Endothelial cell of umbilical vein (primary cell): ENCODE measurements at regions not wholly inside any gene's neighbourhood (a gene's known extent, or its start where the extent isn't known, plus 50 kb on each side); places are given as distances from the start of the nearest gene placed in this dataset.

Source experiments
- BruUV-seq: library from RNA; stranded (reverse); fragments of 400-500 nt; replicated peaks from 2 replicates; lab custom pipeline; 2021; lab: Mats Ljungman, UMichigan
- CTCF ChIA-PET: fragments of 300-600, 350-600 bp; sonication (Branson Sonifier 250); formaldehyde crosslinking; loops from one replicate; lab custom pipeline; 2021; ENCODE audit warnings: antibody characterized with exemption, inconsistent platforms; lab: Charles Lee
- POLR2A ChIA-PET: fragments of 300-600, 350-600 bp; sonication (Branson Sonifier 250); formaldehyde crosslinking; loops from one replicate; lab custom pipeline; 2021; ENCODE audit warnings: antibody characterized with exemption, inconsistent platforms; lab: Charles Lee
- DNase-seq: peaks from one replicate; pipeline ENCODE4 v3.0.0-alpha.2; 2011; ENCODE audit warnings: low read depth, low spot score
- FAIRE-seq: peaks from 2 replicates; lab custom pipeline; 2011; peaks lifted over from hg19 to GRCh38; lab: Jason Lieb, UNC
- H2AFZ ChIP-seq: 2 replicates; pipeline ENCODE4 v1.6.0; 2012; ENCODE audit warnings: low read depth, low read length, control low read depth, inconsistent platforms
- H3K27ac ChIP-seq: 2 replicates; pipeline ENCODE4 v1.5.1; 2011; ENCODE audit warnings: low read depth, mild to moderate bottlenecking, control low read depth, low read length, moderate library complexity; ENCODE audit not compliant: insufficient read depth
- H3K27me3 ChIP-seq, 2 experiments: 2 replicates each; pipeline versions ENCODE4 v1.6.0 to v1.6.1; 2011; ENCODE audit warnings: low read length in 2 of 2, mixed read lengths in 1 of 2; ENCODE audit not compliant: control insufficient read depth in 2 of 2, insufficient read depth in 2 of 2
- H3K36me3 ChIP-seq, 2 experiments: 2 replicates in 1 of 2; 3 replicates in 1 of 2; pipeline ENCODE4 v1.5.1; 2011; ENCODE audit warnings: low read length in 2 of 2, mild to moderate bottlenecking in 1 of 2, moderate library complexity in 1 of 2; ENCODE audit not compliant: control insufficient read depth in 2 of 2, insufficient read depth in 2 of 2; ENCODE audit errors: extremely low read depth in 1 of 2
- H3K4me1 ChIP-seq: 3 replicates; pipeline ENCODE4 v1.5.1; 2011; ENCODE audit warnings: mild to moderate bottlenecking, low read length; ENCODE audit not compliant: control insufficient read depth, insufficient read depth; ENCODE audit errors: extremely low read depth
- H3K4me2 ChIP-seq: 2 replicates; pipeline ENCODE4 v1.6.1; 2011; ENCODE audit warnings: low read length, control low read depth, mixed read lengths; ENCODE audit not compliant: insufficient read depth
- H3K4me3 ChIP-seq, 3 experiments: fragments of 200-600 bp in 1 of 3; sonication (generic), shearing (Covaris generic) in 1 of 3; replicated peaks in 1 of 3; 2 replicates each; pipeline ENCODE4 v1.5.1; 2011 to 2016; ENCODE audit warnings: control low read depth in 3 of 3, low read length in 3 of 3, mild to moderate bottlenecking in 2 of 3, inconsistent platforms in 1 of 3, low read depth in 1 of 3, moderate library complexity in 1 of 3; ENCODE audit not compliant: insufficient read depth in 1 of 3
- H3K79me2 ChIP-seq: 2 replicates; pipeline ENCODE4 v1.6.0; 2012; ENCODE audit warnings: low read length, inconsistent platforms; ENCODE audit not compliant: control insufficient read depth, insufficient read depth
- H3K9ac ChIP-seq: replicated peaks from 2 replicates; pipeline ENCODE3; 2011; ENCODE audit warnings: low read length, control low read depth; ENCODE audit not compliant: insufficient read depth; ENCODE audit errors: extremely low read depth
- H3K9me1 ChIP-seq: replicated peaks from 3 replicates; pipeline ENCODE4 v1.6.0; 2011; ENCODE audit warnings: mild to moderate bottlenecking, low read length; ENCODE audit not compliant: control insufficient read depth, insufficient read depth; ENCODE audit errors: extremely low read depth
- H3K9me3 ChIP-seq: replicated peaks from 2 replicates; pipeline ENCODE4 v1.5.1; 2012; ENCODE audit warnings: low read length, inconsistent platforms; ENCODE audit not compliant: control insufficient read depth, insufficient read depth
- H4K20me1 ChIP-seq: replicated peaks from 2 replicates; pipeline ENCODE3; 2011; ENCODE audit warnings: mild to moderate bottlenecking, low read length; ENCODE audit not compliant: control insufficient read depth, insufficient read depth; ENCODE audit errors: extremely low read depth
- CTCF ChIP-seq, 2 donors: IDR thresholded peaks; 1 replicate in 1 of 2; 2 replicates in 1 of 2; pipeline ENCODE4 v1.5.1; 2011; ENCODE audit warnings: low read length in 2 of 2, mild to moderate bottlenecking in 2 of 2, moderate library complexity in 2 of 2, control low read depth in 1 of 2, inconsistent platforms in 1 of 2, low read depth in 1 of 2; ENCODE audit not compliant: insufficient read depth in 1 of 2; ENCODE audit errors: extremely low read depth in 1 of 2
- EZH2 ChIP-seq: IDR thresholded peaks from 2 replicates; pipeline ENCODE4 v1.6.1; 2012; ENCODE audit warnings: borderline replicate concordance, low read depth, mild to moderate bottlenecking, moderate library complexity, low read length, inconsistent platforms; ENCODE audit not compliant: severe bottlenecking
- FOS ChIP-seq: IDR thresholded peaks from 2 replicates; pipeline ENCODE4 v1.6.1; 2011; ENCODE audit warnings: mild to moderate bottlenecking, low read length, moderate library complexity, borderline replicate concordance; ENCODE audit not compliant: insufficient read depth
- GATA2 ChIP-seq: IDR thresholded peaks from 2 replicates; pipeline ENCODE4 v1.7.0; 2011; ENCODE audit warnings: low read depth, mild to moderate bottlenecking, moderate library complexity, mixed read lengths, low read length; ENCODE audit not compliant: insufficient read length, insufficient read depth
- JUN ChIP-seq: IDR thresholded peaks from 2 replicates; pipeline ENCODE4 v1.6.1; 2011; ENCODE audit warnings: borderline replicate concordance, low read depth; ENCODE audit not compliant: insufficient read length, insufficient read depth
- MYC ChIP-seq: IDR thresholded peaks from one replicate; pipeline ENCODE4 v1.6.1; 2011; ENCODE audit warnings: mild to moderate bottlenecking, low read depth, low read length
- POLR2A ChIP-seq: IDR thresholded peaks from 2 replicates; pipeline ENCODE4 v1.6.1; 2012; ENCODE audit warnings: low read depth, mild to moderate bottlenecking, control low read depth, low read length
- POLR2AphosphoS5 ChIP-seq: IDR thresholded peaks from 2 replicates; pipeline ENCODE4 v1.6.1; 2012; ENCODE audit warnings: low read depth, mild to moderate bottlenecking, control low read depth, low read length, moderate library complexity; ENCODE audit not compliant: insufficient read depth
- dilution Hi-C: fragments of 300-500 bp; cut with MboI; formaldehyde crosslinking; loops from one replicate; pipeline ENCODE4 v1.15.0; 2019; ENCODE audit warnings: low sequenced_read_pairs; ENCODE audit not compliant: extremely low pct_ligation_motif_present
- intact Hi-C: fragments of 100-400 bp; cut with micrococcal nuclease; formaldehyde crosslinking; loops from one replicate; pipeline ENCODE4 v1.10.0; 2022
- TF ChIP-seq, protein P1 (sequence below): IDR thresholded peaks from 2 replicates; pipeline ENCODE4 v1.6.1; 2011; ENCODE audit not compliant: insufficient read depth, insufficient read length

DNA sequence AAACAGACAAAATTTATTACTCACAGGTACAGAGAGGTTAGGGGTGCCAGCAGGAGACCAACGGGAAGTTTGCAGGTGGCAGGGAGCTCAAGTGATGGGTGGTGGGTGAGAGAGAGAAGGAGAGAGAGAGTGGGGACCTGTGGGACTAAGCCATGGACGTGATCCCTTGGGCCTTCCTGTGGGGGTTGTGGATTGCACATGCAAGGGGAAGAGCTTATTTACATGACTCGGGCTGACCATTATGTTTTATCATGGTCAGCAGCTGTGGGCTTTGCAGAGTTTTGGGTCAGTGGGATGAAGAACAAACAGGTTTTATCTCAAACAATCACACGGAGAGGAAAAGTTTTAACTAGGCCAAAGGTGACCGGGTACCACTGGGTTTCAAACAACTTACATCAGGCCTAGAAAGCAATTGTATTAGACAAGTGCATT is 156.2 kb upstream of the EXOC2 start:
- H3K27ac ChIP-seq = no peak overlapping the region
- no peak overlapping the region for H3K4me3 ChIP-seq
- H3K9me3 ChIP-seq = no peaks in the 10 kb centered on the region
- H3K4me1 ChIP-seq = no peaks in the 10 kb centered on the region
- no peak overlapping the region for H2AFZ ChIP-seq
- no peak overlapping the region for H3K4me2 ChIP-seq
- H3K27me3 ChIP-seq = no peaks in the 10 kb centered on the region
- no peak overlapping the region for H3K9ac ChIP-seq
- intact Hi-C loops (no loop called here), dilution Hi-C loops (no loop called here)
- POLR2A ChIA-PET = no interaction called here
- CTCF ChIA-PET = no interaction called here
- TF ChIP-seq POLR2AphosphoS5 (no peak), FOS (no peak), JUN (no peak), EZH2 (no peak), GATA2 (no peak), CTCF (IDR thresholded peaks at IDR 0.05; ENCODE audit: extremely low read depth in 1 of 2, insufficient read depth in 1 of 2, low read depth in 1 of 2, low read length in 2 of 2) (no peak), MYC (no peak), POLR2A (no peak)
- TF ChIP-seq, protein P1, sequence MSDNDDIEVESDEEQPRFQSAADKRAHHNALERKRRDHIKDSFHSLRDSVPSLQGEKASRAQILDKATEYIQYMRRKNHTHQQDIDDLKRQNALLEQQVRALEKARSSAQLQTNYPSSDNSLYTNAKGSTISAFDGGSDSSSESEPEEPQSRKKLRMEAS = no peak
- H3K36me3 ChIP-seq = no peaks in the 10 kb centered on the region
- DNase-seq = no peak
- no peak for FAIRE-seq
- H3K79me2 ChIP-seq = no peaks in the 10 kb centered on the region
- H3K9me1 ChIP-seq = no peaks in the 10 kb centered on the region
- no peaks in the 10 kb centered on the region for H4K20me1 ChIP-seq
- BruUV-seq = no TSS peak
